ENCODE measurements at regions not wholly inside any gene's neighbourhood (a gene's known extent, or its start where the extent isn't known, plus 50 kb on each side); places are given as distances from the start of the nearest gene placed in this dataset.

GRCh38 chr10:55800602-55801352 is 560.3 kb downstream of the ZWINT start:
- no peak for TF ChIP-seq CTCF (IDR thresholded peaks at IDR 0.05)
- TF ChIP-seq EZH2 (IDR thresholded peaks at IDR 0.05) = no peak
- TF ChIP-seq EZH2phosphoT487 (IDR thresholded peaks at IDR 0.05) = no peak

Measured in neural progenitor cell (in vitro differentiated cells).